ENCODE measurements at regions not wholly inside any gene's neighbourhood (a gene's known extent, or its start where the extent isn't known, plus 50 kb on each side); places are given as distances from the start of the nearest gene placed in this dataset.
A peak's percentile ranks its signal among the peaks of the same experiment; 100 is the strongest.

- no peaks in the 10 kb centered on the region for H3K27me3 ChIP-seq (replicated peaks; ENCODE audit: insufficient read depth, low read depth, low read length, poor library complexity)
- no peaks in the 10 kb centered on the region for H3K36me3 ChIP-seq (ENCODE audit: insufficient read depth, low read length, poor library complexity, severe bottlenecking)
- H3K9me3 ChIP-seq (ENCODE audit: low read depth, low read length, poor library complexity, severe bottlenecking), result no peaks in the 10 kb centered on the region
- TF ChIP-seq EZH2 (IDR thresholded peaks at IDR 0.05; ENCODE audit: borderline replicate concordance, low read depth, low read length, poor library complexity, severe bottlenecking), result no peak
- TF ChIP-seq CTCF (conservative IDR thresholded peaks at IDR 0.05; ENCODE audit: low read depth, low read length), result 0 out of 2 replicates have a peak, but pooled peaks have one; percentile 17
- H3K27ac ChIP-seq (ENCODE audit: low read depth, low read length, poor library complexity, severe bottlenecking), result no peak overlapping the region
- ChIA-PET POLR2A (ENCODE audit: low non-redundant PET) (no interaction called here), CTCF (no interaction called here)
- DNase-seq (ENCODE audit: low spot score), result no peak
- no TSS peak for BruUV-seq (replicated peaks)
- intact Hi-C loops (cut with micrococcal nuclease; ENCODE audit: unreplicated experiment), result no loop called here
- no peak overlapping the region for H3K4me3 ChIP-seq (ENCODE audit: low read depth, low read length, poor library complexity, severe bottlenecking)
- no peaks in the 10 kb centered on the region for H3K4me1 ChIP-seq (ENCODE audit: insufficient read depth, low read length, poor library complexity, severe bottlenecking)
Observed at GRCh38 chr9:78860801-78861475, 564.0 kb downstream of the PSAT1 start.

DNA sequence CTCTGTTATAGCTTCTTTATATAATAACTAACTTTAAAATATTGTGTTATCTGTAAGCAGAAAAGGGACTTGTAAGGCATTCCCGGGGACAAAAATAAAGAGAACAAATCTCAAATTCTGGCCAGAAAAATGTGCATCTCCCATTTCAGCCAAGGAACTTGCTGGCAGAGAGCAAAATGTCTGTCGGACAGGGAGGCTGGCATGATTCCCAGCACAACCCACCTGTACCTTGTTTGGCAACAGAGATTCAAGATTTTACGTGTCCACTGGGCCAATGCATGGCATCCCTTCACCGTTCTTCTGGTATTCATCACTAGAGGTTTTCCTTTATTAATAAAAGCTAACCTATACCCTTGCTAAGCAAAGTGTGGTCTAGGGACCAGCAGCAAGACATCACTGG is 566.6 kb downstream of the PSAT1 start:
- ChIA-PET POLR2A (ENCODE audit: low non-redundant PET) (no interaction called here), CTCF (no interaction called here)
- Histone ChIP-seq H3K27ac (ENCODE audit: low read depth, low read length, poor library complexity, severe bottlenecking) (no peak overlapping the region), H3K4me3 (ENCODE audit: low read depth, low read length, poor library complexity, severe bottlenecking) (no peak overlapping the region), H3K36me3 (ENCODE audit: insufficient read depth, low read length, poor library complexity, severe bottlenecking) (no peaks in the 10 kb centered on the region), H3K27me3 (replicated peaks; ENCODE audit: insufficient read depth, low read depth, low read length, poor library complexity) (no peaks in the 10 kb centered on the region), H3K9me3 (ENCODE audit: low read depth, low read length, poor library complexity, severe bottlenecking) (no peaks in the 10 kb centered on the region), H3K4me1 (ENCODE audit: insufficient read depth, low read length, poor library complexity, severe bottlenecking) (peaks cover 2% of the 10 kb centered on the region)
- TF ChIP-seq CTCF (conservative IDR thresholded peaks at IDR 0.05; ENCODE audit: low read depth, low read length) (no peak), EZH2 (IDR thresholded peaks at IDR 0.05; ENCODE audit: borderline replicate concordance, low read depth, low read length, poor library complexity, severe bottlenecking) (no peak)
- no peak for DNase-seq (ENCODE audit: low spot score)
- intact Hi-C loops (cut with micrococcal nuclease; ENCODE audit: unreplicated experiment), result no loop called here
- no TSS peak for BruUV-seq (replicated peaks)

- no TSS peak for BruUV-seq (replicated peaks)
- no peaks in the 10 kb centered on the region for H3K27me3 ChIP-seq (replicated peaks; ENCODE audit: insufficient read depth, low read depth, low read length, poor library complexity)
- intact Hi-C loops (cut with micrococcal nuclease; ENCODE audit: unreplicated experiment), result loop anchor here (5.0 kb wide), 1 partner anchor 88 kb away; no protein-coding TSS in a partner anchor
- H3K27ac ChIP-seq (ENCODE audit: low read depth, low read length, poor library complexity, severe bottlenecking), result no peak overlapping the region
- CTCF ChIA-PET, result no interaction called here
- H3K36me3 ChIP-seq (ENCODE audit: insufficient read depth, low read length, poor library complexity, severe bottlenecking), result no peaks in the 10 kb centered on the region
- no peaks in the 10 kb centered on the region for H3K9me3 ChIP-seq (ENCODE audit: low read depth, low read length, poor library complexity, severe bottlenecking)
- DNase-seq (ENCODE audit: low spot score), result no peak
- H3K4me1 ChIP-seq (ENCODE audit: insufficient read depth, low read length, poor library complexity, severe bottlenecking), result peaks cover 13% of the 10 kb centered on the region
- POLR2A ChIA-PET (ENCODE audit: low non-redundant PET), result interaction anchor here (0.7 kb wide), 1 partner anchor 36 kb away, joined by 3 read pairs; no protein-coding TSS in a partner anchor
- TF ChIP-seq CTCF (conservative IDR thresholded peaks at IDR 0.05; ENCODE audit: low read depth, low read length) (no peak), EZH2 (IDR thresholded peaks at IDR 0.05; ENCODE audit: borderline replicate concordance, low read depth, low read length, poor library complexity, severe bottlenecking) (no peak)
- H3K4me3 ChIP-seq (ENCODE audit: low read depth, low read length, poor library complexity, severe bottlenecking), result no peak overlapping the region
Observed at GRCh38 chr9:78865737-78866136, 568.8 kb downstream of the PSAT1 start.

All from A673 (cell line).